ENCODE measurements at regions not wholly inside any gene's neighbourhood (a gene's known extent, or its start where the extent isn't known, plus 50 kb on each side); places are given as distances from the start of the nearest gene placed in this dataset.

- DNase-seq = no peak
Observed at GRCh38 chr15:92565351-92566125, 90.0 kb downstream of the FAM174B start.

DNA sequence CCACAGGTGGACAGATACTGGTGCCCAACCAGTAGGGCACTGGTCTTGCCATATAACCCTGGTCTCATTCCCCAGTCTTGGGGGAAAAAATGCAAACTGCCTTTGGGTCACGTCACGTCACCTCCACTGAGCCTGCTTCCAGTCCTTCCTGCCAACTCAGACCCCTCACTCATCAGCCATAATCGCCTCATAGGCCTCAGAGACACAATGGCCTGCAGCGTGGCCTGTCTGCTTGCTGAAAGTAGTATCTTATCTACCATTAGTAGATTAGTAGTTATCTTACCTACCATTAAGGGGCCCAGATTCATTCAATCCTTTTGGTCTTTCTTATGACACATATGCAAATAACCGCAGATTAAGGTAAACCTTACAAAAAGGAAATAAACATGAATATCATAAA, 93.8 kb downstream of the FAM174B start:
- no peak for DNase-seq

DNA sequence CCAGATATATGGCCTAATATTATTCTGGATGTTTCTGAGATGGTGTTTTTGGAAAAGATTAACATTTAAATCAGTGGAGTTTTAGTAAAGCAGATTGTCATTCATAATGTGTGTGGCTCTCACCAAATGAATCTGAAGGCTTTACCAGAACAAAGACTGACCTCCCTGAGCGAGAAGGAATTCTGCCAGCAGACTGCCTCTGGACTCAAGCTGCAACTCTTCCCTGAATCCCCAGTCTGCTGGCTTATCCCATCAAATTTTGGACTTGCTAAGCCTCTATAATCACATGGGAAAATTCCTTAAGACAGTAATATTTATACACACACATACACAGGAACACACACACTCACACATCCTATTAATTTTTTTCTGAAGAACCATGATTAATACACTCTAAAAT, 102.3 kb downstream of the FAM174B start:
- no peak for DNase-seq

DNA sequence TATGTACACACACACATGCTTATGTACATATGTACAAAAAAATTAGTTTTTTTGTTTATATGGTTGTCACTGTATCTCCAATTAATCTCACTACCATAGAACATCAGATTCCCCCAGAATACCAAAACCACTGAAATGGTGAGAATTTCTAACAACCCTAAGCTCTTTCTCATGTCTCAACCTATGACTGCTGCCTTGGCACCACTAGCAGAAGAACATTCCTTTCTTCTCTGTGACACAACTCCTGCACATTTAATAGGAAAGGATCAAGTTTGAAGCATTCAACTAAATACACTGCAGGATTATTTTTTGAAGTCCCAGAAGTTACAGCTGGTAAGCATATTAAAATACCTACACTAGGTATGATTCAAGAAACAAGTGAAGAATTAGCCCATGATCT, 109.6 kb downstream of the FAM174B start:
- no peak for DNase-seq

DNA sequence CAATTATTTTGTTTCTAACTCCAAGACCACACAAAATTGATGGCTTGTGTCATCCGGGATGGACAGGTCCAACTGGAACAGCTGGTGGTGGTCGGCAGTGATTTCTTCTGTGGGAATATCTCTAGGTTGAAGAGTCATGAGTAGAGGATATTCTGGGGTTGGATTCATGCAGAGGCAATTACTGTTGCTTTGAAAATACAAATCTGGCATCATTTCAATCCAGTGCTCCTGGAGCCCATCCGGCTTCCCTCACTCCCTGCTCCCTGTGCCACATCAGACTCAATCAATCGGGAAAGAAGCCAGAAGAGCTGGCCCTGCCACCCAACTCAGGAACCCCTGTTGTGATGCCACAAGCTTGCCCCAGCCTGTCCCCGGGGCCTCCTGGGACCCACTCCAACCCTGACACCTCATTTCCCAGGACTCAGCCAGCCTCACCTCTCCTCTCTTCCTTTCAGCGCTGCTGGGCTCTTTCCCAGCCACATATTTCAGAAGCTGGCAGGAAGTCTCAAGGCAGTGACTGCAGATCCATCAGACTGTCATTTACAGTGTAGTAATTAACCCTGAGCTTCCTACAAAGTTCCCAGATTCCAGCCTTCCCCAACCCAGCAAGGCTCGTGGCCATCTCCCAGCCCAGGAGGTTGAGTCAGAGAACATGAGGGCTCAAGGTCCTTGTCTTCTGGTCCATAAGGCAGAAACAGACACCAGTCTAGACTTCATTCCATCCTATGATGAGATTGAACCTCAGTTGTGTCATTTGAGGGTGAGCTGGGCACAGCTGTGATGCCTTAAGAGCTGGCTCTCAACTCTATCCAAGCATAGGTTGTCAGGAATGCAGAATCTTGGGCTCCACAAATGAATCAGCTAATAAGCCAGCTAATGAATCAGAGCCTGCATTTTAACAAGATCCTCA, 114.0 kb downstream of the FAM174B start:
- no peak for DNase-seq

- no peak for DNase-seq
Observed at GRCh38 chr15:92538115-92538514, 117.5 kb downstream of the FAM174B start.

DNA sequence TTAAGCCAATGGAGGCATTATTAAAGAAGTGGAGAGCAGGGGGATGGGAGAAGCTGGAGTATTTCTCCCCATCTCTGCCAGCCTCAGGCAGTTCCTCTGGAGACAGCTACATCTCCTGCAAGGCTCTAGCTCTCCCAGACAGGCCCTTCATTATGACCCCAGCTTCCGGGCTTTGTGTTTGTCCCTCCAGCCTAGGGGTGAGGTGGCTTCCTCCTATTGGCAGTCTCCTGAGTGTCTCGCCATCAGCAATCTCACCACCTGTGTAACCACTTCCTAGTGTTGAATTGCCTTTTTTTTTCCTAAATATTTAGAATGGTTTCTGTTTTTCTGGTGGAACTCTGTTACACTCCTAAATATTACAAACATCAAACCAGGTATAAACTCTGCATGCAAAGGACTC, 122.3 kb downstream of the FAM174B start:
- DNase-seq = no peak

GRCh38 chr15:92531406-92531805, 124.2 kb downstream of the FAM174B start:
- no peak for DNase-seq

DNA sequence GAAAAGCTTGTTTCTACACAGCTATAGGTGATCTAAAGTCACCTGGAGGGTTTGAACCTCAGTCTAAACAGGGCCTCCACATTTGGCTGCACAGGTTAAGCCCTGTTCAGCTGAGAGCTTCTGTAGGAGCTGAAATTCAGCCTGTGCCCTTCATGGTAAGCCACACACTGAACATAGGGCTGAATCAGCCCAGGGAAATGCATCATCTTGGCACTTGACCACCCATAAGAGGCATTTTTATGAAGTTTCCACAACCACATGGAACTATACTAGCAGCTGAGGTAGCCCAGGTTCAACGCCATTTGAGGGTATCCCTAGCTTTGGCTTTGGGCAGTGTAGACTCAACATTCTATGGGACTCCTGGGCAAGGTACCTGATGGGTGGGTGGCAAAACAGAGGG, 126.8 kb downstream of the FAM174B start:
- no peak for DNase-seq

- no peak for DNase-seq
Observed at GRCh38 chr15:92527197-92527596, 128.4 kb downstream of the FAM174B start.

GRCh38 chr15:92525758-92526245, 129.8 kb downstream of the FAM174B start:
- DNase-seq = no peak

GRCh38 chr15:92524874-92525565, 130.6 kb downstream of the FAM174B start:
- DNase-seq = no peak

DNA sequence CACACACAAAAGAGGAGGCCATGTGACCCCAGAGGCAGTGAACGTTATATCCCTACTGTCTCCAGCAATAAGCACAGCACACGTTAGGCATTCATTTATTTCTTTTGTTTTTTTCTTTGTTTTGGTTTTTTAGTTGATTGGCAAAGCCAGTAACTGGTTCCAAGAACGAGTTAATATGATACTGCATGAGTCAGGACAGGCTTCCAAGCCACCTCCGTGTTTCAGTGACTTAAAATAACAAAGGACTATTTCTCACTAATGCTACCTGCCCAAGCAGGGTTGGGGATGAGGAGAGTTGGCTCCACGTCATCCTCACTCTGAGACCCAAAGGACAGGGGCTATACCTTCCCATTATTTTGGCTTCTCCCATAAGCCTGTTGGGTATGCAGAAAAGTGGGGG, 130.5 kb downstream of the ST8SIA2 start:
- no peak for DNase-seq

DNA sequence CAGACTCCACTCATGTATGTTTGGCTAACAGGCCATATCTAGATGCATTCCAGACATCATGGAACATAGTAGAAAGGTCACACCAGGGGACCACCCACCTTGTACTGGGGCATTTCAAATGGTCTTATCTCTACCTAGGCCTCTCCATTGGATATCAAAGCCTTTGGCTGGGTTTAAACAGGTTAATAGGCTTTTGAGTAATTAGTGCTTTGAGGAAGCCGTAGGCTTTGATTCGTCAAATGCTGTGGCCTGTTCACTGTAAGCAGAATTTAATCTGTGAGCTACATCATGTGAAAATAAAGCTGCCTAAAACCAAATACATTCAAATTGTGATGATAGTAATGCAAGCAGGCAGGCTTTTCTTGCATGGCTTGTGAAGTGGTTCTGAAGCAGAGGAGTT, 129.5 kb downstream of the ST8SIA2 start:
- no peak for DNase-seq

DNA sequence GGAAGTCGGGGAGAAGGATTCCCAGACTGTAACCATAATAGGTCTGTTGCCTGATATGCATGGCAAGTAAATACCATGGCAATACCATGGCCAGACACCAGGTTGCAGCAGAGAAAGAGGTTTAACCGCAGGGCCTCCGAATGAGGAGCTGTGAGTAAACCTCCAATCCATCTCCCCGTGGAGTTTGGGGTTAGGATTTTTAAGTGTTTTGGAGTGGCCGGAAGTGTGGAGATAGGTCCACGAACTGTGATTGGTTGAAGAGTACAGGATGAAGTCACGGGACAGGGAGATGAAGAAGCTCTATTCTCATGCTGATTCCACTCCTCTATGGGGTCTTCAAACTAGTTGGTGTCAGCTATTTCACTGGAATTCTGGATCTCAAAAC, 127.9 kb downstream of the ST8SIA2 start:
- peak; percentile 20 for DNase-seq

GRCh38 chr15:92520914-92521623, 127.4 kb downstream of the ST8SIA2 start:
- no peak for DNase-seq

- DNase-seq = no peak
Observed at GRCh38 chr15:92519709-92520108, 126.0 kb downstream of the ST8SIA2 start.
